K562 (cell line): ENCODE measurements at regions not wholly inside any gene's neighbourhood (a gene's known extent, or its start where the extent isn't known, plus 50 kb on each side); places are given as distances from the start of the nearest gene placed in this dataset.

Experiments
- CREB3 ChIP-seq: fragments of 450-650 bp; conservative IDR thresholded peaks from 2 replicates; pipeline ENCODE4 v1.6.1; 2016; ENCODE audit warnings: missing genetic modification characterization, low read depth, mild to moderate bottlenecking, missing compliant biosample characterization, moderate library complexity
- E2F8 ChIP-seq: fragments of 450-650 bp; IDR thresholded peaks from 2 replicates; pipeline ENCODE4 v1.7.1; 2018; ENCODE audit warnings: mild to moderate bottlenecking, low read depth; ENCODE audit not compliant: partially characterized antibody
- ETV5 ChIP-seq: sonication (generic); formaldehyde crosslinking; IDR thresholded peaks from 2 replicates; pipeline ENCODE4 v1.4.0; 2020; ENCODE audit warnings: low read depth, mild to moderate bottlenecking, missing genetic modification reagents
- UBTF ChIP-seq, 2 experiments: IDR thresholded peaks; 2 replicates each; pipeline ENCODE4 v1.6.1; 2012; ENCODE audit warnings: improper control_type of control experiment in 2 of 2, low read depth in 2 of 2, low read length in 2 of 2, borderline replicate concordance in 1 of 2
- ZBTB2 ChIP-seq: fragments of 450-650 bp; IDR thresholded peaks from 2 replicates; pipeline ENCODE4 v1.6.1; 2016; ENCODE audit warnings: antibody characterized with exemption
- ZNF589 ChIP-seq: fragments of 200-800 bp; sonication (Bioruptor generic); IDR thresholded peaks from 2 replicates; pipeline ENCODE4 v1.6.1; 2016; ENCODE audit warnings: low read depth, missing genetic modification characterization, missing compliant biosample characterization
- ZNF668 ChIP-seq: fragments of 250-450 bp; sonication (Bioruptor Pico); IDR thresholded peaks from 2 replicates; pipeline ENCODE4 v1.8.0; 2022; ENCODE audit warnings: mild to moderate bottlenecking, inconsistent platforms

GRCh38 chr17:71821511-71821910 lies 299.3 kb upstream of the SOX9 start (continued):
- TF ChIP-seq E2F8 (no peak), ETV5 (CRISPR knock-in tag) (no peak), ZBTB2 (no peak), ZNF668 (no peak), UBTF (IDR thresholded peaks at IDR 0.05; ENCODE audit: borderline replicate concordance in 1 of 2, low read depth in 2 of 2, low read length in 2 of 2) (no peak), CREB3 (tag) (no peak), ZNF589 (CRISPR knock-in tag) (no peak)
